ENCODE measurements at regions not wholly inside any gene's neighbourhood (a gene's known extent, or its start where the extent isn't known, plus 50 kb on each side); places are given as distances from the start of the nearest gene placed in this dataset.
"Not testable (repeated sequence)": the region's sequence is repeated elsewhere in the genome, so short reads cannot be mapped to it uniquely, and the experiment has no call there.

DNA sequence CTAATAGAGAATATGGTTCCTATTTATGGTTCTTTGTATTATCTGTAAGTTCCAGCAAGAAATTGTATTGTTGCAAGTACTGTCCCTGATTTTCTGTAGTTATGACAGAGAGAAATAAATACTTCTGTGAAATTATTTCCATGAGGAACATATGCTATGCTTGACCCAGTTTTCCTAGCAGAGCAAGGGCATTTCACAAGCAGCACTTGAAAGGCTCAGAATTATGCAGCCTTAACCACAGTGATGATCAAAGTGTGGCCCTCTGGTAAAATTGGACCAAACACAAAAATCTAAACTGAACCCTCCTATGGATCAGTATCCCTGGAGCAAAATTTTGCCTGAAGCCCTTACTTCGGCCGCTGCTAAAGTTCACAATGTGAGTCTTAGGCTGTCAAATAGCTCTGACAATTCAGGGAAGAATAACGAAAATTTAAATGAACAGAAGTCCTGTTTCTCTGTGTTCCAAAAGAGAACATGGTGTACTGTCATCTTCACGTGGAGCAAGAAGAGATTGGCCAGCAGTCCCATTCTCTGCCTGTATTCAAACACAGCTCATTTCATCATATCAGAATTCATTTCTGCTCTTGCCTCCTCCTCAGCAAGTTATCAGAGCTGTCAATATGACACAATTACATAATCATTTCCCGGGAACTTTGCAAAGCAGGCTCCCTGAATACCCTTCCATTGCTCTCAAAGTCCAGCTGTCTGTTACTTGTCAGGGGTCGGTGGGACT lies 471.9 kb downstream of the RPS29 start:
- no peak for DNase-seq (ENCODE audit: low spot score)

DNA sequence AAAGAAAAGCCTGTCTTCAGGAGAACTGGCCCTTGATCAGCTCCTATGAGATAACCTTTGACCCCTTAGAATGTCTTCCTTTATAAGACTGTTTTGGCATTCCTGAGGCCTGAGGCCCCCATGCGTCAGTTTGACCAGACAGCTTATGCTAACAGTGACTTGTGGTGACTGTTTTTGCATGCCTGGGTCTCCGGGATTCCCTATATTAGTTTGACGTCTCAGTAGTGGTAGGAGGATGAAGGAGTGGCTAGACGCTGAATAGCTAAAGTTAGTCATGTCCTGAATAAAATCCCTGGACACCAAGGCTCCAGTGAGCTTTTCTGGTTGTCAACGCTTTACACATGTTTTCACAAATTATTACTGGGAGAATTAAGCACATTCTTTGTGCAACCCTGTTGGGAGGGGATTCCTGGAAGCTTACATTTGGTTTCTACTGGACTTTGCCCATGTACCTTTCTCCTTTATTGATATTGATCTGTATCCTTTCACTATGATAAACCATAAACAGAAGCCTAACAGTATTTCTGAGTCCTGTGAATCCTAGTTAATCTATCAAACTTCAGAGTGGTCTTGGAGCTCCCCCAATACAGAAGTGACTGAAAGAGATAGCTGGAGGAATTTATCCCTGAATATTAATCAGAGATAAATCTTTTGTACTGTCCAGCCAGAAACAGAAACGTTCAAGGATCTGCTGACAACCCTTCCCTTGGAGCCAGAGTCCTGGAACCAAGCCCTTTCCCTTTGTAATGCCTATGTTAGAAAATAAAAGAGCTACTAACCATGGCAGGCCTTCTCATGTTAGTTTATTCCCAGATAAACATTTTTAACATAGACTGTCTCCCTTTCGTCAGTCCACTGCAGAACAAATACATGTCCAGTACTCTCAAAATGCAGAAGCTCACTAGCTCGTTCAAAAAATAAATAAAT lies 479.2 kb downstream of the RPS29 start:
- no peak for DNase-seq (ENCODE audit: low spot score)

- DNase-seq (ENCODE audit: low spot score), result no peak
These were observed 480.2 kb downstream of the RPS29 start for GRCh38 chr14:49105956-49106355.

DNA sequence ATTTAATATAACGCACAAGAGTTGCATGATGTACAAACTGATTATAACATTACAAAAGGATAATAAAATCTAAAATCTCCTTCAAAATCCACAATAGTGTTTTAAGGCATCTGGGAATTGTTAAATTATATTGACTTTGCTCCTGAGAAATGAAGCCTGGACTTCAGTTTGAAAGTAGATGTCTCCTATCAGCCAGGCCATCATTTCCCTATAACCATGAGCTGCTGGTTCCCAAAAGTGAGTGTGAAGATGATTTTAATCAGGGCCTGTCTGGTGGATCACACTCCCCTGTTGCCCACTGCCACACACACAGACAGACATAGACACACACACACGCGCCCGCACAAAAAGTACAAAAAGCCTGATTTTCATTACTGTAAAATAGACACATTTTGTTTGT lies 480.7 kb downstream of the RPS29 start:
- no peak for DNase-seq (ENCODE audit: low spot score)

- DNase-seq (ENCODE audit: low spot score), result no peak
These were observed 493.8 kb downstream of the RPS29 start for GRCh38 chr14:49092345-49092744.

DNA sequence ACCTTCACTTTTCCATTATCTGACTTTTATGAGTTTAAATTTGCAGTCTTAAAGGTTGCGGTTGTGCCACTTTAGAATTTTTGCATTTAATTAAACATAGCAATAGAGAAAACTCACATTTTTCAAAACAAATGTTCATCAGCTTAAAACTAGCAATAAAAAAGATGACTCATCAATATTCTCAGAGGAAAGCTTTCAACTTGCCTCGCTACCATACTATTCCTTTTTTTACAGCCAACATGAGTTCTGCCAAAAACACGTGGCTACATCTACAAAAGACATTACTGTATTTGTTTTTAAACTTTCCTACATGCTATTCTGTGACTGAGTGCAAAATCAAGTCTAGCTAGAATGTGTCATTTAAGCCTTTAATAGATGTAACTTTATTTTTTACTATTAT lies 497.1 kb downstream of the RPS29 start:
- DNase-seq (ENCODE audit: low spot score), result no peak

DNA sequence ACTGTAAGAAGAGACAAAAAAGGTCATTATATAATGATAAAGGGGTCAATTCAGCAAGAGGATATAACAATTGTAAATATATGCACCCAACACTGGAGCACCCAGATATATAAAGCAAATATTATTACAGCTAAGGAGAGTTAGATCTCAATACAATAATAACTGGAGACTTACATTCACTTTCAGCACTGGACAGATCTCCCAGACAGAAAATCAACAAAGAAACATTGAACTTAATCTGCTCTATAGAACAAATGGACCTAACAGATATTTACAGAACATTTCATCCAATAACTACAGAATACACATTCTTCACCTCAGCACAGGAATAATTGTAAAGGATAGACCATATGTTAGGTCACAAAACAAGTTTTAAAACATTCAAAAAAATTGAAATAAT lies 512.9 kb downstream of the RPS29 start:
- DNase-seq (ENCODE audit: low spot score), result not testable (repeated sequence)

GRCh38 chr14:49058511-49058910 lies 527.7 kb downstream of the RPS29 start:
- no peak for DNase-seq (ENCODE audit: low spot score)

DNA sequence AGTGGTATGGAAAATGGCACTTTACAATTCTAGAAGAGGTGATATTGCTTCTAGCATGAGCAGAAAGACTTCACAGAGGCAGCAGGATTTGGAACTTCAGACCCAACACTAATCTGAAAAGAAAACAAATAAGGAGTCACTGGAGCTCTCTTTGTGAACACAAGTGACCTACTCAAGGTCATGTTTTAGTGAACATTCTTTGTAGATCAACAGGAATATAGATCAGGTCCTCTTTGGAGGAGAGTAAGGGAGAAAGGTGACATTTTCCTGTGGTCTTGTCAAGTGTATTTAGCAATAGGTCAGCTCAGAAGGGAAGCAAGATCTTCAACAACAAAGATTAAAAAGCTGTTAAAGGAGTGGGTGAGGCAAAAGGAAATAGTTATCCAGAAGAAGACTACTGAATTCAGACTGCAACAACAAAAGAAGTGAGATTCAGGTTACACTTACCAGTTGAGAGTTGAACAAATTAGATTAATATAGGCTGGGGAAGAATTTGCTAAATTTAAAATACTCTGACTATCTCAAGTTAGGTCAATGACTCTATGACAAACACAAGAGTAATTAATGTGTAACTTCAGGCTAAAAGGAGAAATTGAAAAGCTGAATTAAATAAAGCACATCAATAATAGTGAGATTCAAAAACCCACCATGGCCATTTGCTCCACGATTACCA lies 528.2 kb downstream of the RPS29 start:
- DNase-seq (ENCODE audit: low spot score), result no peak

- no peak for DNase-seq (ENCODE audit: low spot score)
These were observed 530.2 kb downstream of the RPS29 start for GRCh38 chr14:49056021-49056420.

GRCh38 chr14:49052521-49052920 lies 533.7 kb downstream of the RPS29 start:
- no peak for DNase-seq (ENCODE audit: low spot score)

DNA sequence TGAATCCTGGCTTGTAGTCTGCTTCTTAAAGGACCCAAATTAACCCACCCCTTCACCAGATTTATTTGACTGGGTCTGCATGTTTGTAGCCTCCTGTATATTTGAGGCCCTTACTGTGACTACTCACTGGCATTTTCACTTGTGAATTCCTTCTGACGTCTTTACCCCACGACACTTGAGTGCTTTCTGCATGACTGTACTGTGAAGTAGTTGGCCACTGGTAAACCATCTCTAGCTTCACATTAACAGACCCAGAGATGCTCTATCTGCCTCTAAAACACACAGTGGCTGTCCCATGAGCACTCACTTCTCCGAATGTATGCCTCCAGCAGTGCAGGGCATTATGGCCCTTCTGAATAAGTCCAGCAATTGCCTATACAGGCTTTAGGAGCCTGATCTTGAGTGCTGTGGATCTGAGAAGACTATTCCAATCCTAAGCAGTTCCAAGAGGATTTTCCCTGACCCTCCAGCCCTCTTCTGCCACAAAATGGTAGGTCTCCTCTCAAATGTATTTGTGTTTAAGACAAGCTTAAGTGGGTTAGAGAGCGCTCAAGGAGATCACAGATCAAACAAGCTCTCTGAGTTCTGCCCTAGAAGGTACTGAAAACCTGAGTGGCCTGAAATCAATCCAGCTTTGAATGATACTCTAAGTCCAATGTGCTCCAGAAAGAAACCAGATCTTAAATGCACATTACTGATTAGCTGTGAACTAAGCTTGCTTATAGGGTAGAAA lies 534.7 kb downstream of the RPS29 start:
- DNase-seq (ENCODE audit: low spot score), result no peak

GRCh38 chr14:49050822-49051221 lies 535.4 kb downstream of the RPS29 start:
- DNase-seq (ENCODE audit: low spot score), result no peak

- DNase-seq (ENCODE audit: low spot score), result no peak
These were observed 536.5 kb downstream of the RPS29 start for GRCh38 chr14:49049711-49050110.

DNA sequence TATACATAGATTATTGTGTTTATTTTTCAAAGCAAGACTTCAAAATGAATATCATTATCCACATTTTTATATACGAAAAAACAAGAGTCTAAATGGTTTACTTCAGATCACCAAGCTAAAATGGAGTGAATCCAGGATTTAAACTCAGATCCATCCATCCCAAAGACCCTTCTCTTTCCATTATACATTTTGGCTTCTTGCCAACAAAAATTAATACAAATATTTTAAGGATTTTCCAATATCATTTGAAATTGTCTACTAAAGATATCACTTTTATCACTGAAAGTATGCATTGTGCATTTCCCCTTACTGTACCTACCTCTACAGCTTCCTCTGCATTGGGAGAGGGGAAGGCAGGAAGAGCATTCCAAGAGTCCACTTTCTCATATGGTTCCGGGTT lies 541.2 kb downstream of the RPS29 start:
- DNase-seq (ENCODE audit: low spot score), result no peak

DNA sequence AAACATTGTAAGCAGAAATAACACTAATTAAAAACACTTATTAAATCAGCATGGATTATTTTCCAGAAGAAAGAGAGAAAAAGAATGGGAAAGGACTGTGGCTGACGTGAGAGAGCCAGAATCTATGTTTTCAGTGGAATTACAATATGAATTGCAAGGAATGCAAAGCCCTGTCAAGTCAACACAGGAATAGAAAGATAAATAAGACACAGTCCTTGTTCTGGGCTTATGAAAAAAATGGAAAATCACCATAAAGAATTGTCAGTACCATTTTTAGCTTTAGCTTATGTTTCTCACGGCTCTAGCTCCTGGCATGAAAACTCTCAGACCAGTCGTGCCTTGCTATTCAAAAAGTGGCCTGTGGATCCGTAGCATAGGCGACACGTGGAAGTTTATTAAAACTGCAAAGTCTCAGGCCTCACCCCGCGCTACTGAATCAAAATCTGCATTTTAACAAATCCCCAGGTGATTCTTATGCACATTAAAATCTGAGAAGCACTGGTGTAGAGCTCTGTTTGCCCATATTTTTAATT lies 549.1 kb downstream of the RPS29 start:
- no peak for DNase-seq (ENCODE audit: low spot score)

GRCh38 chr14:49036266-49036665 lies 549.9 kb downstream of the RPS29 start:
- no peak for DNase-seq (ENCODE audit: low spot score)

DNA sequence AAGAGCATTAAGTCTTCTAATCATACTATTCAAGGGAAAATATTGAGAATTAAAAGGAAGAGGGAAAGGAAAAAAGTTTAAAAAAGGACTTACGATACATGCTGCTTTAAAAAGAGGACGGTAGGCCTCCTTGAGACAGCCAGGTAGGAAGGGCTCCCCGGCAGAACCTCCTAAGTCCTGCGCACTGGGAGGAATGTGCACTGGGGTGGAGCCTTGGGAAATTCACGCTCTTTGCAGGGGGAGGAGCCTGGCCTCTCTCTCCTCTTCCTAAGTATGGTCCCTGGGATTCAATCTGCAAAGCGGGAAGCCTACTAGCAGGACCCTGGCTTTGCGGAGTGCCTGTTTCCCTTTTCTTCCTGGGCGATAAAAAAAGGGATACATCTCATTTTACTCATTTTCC lies 553.0 kb downstream of the RPS29 start:
- DNase-seq (ENCODE audit: low spot score), result no peak

DNA sequence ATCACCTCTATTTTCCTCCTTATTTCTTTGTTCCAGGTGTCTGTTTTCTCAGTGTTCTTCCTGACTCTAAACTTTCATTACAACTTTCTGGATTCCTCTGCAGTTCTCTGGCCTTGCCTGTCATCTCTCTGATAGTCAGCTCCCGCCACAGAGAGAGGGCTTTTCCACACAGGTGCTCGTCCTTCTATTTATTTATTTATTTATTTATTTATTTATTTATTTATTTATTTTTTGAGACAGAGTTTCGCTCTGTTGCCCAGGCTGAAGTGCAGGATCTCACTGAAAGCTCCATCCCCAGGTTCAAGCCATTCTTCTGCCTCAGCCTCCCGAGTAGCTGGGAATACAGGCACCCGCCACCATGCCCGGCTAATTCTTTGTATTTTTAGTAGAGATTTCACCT lies 554.5 kb downstream of the RPS29 start:
- DNase-seq (ENCODE audit: low spot score), result not testable (repeated sequence)

GRCh38 chr14:49019467-49020115 lies 566.6 kb downstream of the RPS29 start:
- DNase-seq (ENCODE audit: low spot score), result peak; percentile 5

GRCh38 chr14:49017447-49017846 lies 568.7 kb downstream of the RPS29 start:
- no peak for DNase-seq (ENCODE audit: low spot score)
